Tibial artery (tissue), 4 donors: ENCODE measurements at regions not wholly inside any gene's neighbourhood (a gene's known extent, or its start where the extent isn't known, plus 50 kb on each side); places are given as distances from the start of the nearest gene placed in this dataset.

Experiments used
- DNase-seq, 2 donors: peaks; one replicate each; pipeline ENCODE4 v3.0.0-alpha.2; 2019
- H3K27ac ChIP-seq, 2 donors: fragments of 200-600 bp; sonication (generic) in 1 of 2; 1 replicate in 1 of 2; 2 replicates in 1 of 2; pipeline ENCODE4 v1.5.1; 2018 to 2019; ENCODE audit warnings: mild to moderate bottlenecking in 1 of 2
- H3K27me3 ChIP-seq, 2 donors: fragments of 200-600 bp; sonication (generic) in 1 of 2; one replicate each; pipeline versions ENCODE4 v1.5.1 to v1.6.0; 2016 to 2019
- H3K36me3 ChIP-seq, 3 donors: fragments of 200-600 bp; sonication (generic) in 2 of 3; one replicate each; pipeline ENCODE4 v1.5.1; 2016 to 2019; ENCODE audit warnings: mild to moderate bottlenecking in 2 of 3
- H3K4me1 ChIP-seq, 4 donors: fragments of 200-600 bp; sonication (generic) in 2 of 4; 1 replicate in 3 of 4; 2 replicates in 1 of 4; pipeline ENCODE4 v1.5.1; 2016 to 2019
- H3K4me3 ChIP-seq, 2 donors: fragments of 200-600 bp; sonication (generic) in 1 of 2; 1 replicate in 1 of 2; 2 replicates in 1 of 2; pipeline ENCODE4 v1.5.1; 2018 to 2019; ENCODE audit warnings: mild to moderate bottlenecking in 2 of 2
- H3K9me3 ChIP-seq, 3 donors: fragments of 200-600 bp; sonication (generic) in 1 of 3; one replicate each; pipeline ENCODE4 v1.5.1; 2016 to 2019
- CTCF ChIP-seq, 2 experiments: fragments of 200-600 bp in 1 of 2; fragments of 450-650 bp in 1 of 2; IDR thresholded peaks; one replicate each; pipeline ENCODE4 v1.5.1; 2017 to 2019; ENCODE audit warnings: antibody characterized with exemption in 2 of 2, mild to moderate bottlenecking in 1 of 2, moderate library complexity in 1 of 2
- intact Hi-C: fragments of 100-400 bp; cut with DNase I; formaldehyde crosslinking; loops from one replicate; pipeline ENCODE4 v1.15.0; 2023; ENCODE audit warnings: low total_unique reads

GRCh38 chr17:77022766-77023165, 118.0 kb upstream of the SEC14L1 start:
- Histone ChIP-seq H3K27ac (no peak overlapping the region), H3K27me3 (peaks cover 0 to 26% of the 10 kb centered on the region in 2 donors), H3K4me1 (no peaks in the 10 kb centered on the region), H3K4me3 (no peak overlapping the region), H3K36me3 (no peaks in the 10 kb centered on the region), H3K9me3 (peaks cover 0 to 22% (median 14%) of the 10 kb centered on the region in 3 donors)
- TF ChIP-seq CTCF (IDR thresholded peaks at IDR 0.05): no peak
- intact Hi-C loops: no loop called here
- DNase-seq: no peak

- no peak for DNase-seq
- no peak overlapping the region for H3K27ac ChIP-seq
- peaks cover 0 to 26% (median 14%) of the 10 kb centered on the region in 3 donors for H3K9me3 ChIP-seq
- H3K36me3 ChIP-seq: no peaks in the 10 kb centered on the region
- intact Hi-C loops: no loop called here
- no peaks in the 10 kb centered on the region for H3K4me1 ChIP-seq
- H3K27me3 ChIP-seq: peaks cover 0 to 23% of the 10 kb centered on the region in 2 donors
- TF ChIP-seq CTCF (IDR thresholded peaks at IDR 0.05): no peak
- H3K4me3 ChIP-seq: no peak overlapping the region
Observed at GRCh38 chr17:77025781-77026180, 115.0 kb upstream of the SEC14L1 start.

- DNase-seq: no peak
- H3K27ac ChIP-seq: no peak overlapping the region
- H3K27me3 ChIP-seq: peaks cover 0 to 22% of the 10 kb centered on the region in 2 donors
- peaks cover 0 to 26% (median 21%) of the 10 kb centered on the region in 3 donors for H3K9me3 ChIP-seq
- intact Hi-C loops: no loop called here
- H3K4me3 ChIP-seq: no peak overlapping the region
- no peak for TF ChIP-seq CTCF (IDR thresholded peaks at IDR 0.05)
- H3K36me3 ChIP-seq: no peaks in the 10 kb centered on the region
- H3K4me1 ChIP-seq: no peaks in the 10 kb centered on the region
Observed at GRCh38 chr17:77027271-77027889, 113.4 kb upstream of the SEC14L1 start.

GRCh38 chr17:77028900-77029299, 111.9 kb upstream of the SEC14L1 start:
- Histone ChIP-seq H3K4me3 (no peak overlapping the region), H3K4me1 (no peaks in the 10 kb centered on the region), H3K27me3 (peaks cover 0 to 24% of the 10 kb centered on the region in 2 donors), H3K27ac (no peak overlapping the region), H3K36me3 (no peaks in the 10 kb centered on the region), H3K9me3 (peaks cover 0 to 30% (median 16%) of the 10 kb centered on the region in 3 donors)
- no peak for TF ChIP-seq CTCF (IDR thresholded peaks at IDR 0.05)
- no peak for DNase-seq
- intact Hi-C loops: no loop called here

- no peak for TF ChIP-seq CTCF (IDR thresholded peaks at IDR 0.05)
- Histone ChIP-seq H3K36me3 (no peaks in the 10 kb centered on the region), H3K27ac (no peak overlapping the region), H3K4me3 (no peak overlapping the region), H3K27me3 (peaks cover 0 to 54% of the 10 kb centered on the region in 2 donors), H3K9me3 (peaks cover 0 to 18% (median 13%) of the 10 kb centered on the region in 3 donors), H3K4me1 (peaks cover 0 to 7% (median 0%) of the 10 kb centered on the region in 4 donors)
- intact Hi-C loops: no loop called here
- no peak for DNase-seq
Observed at GRCh38 chr17:77032929-77033328, 107.8 kb upstream of the SEC14L1 start.
